DND-41 (cell line): ENCODE measurements at regions not wholly inside any gene's neighbourhood (a gene's known extent, or its start where the extent isn't known, plus 50 kb on each side); places are given as distances from the start of the nearest gene placed in this dataset.

Source experiments
- ATAC-seq: fragments of 200-7000 bp; cut with Tn5 transposase; 3 replicates; pipeline ENCODE4 v1.9.1; 2021; ENCODE audit warnings: low read depth; ENCODE audit not compliant: insufficient read depth
- DNase-seq: peaks from one replicate; pipeline ENCODE4 v3.0.0-alpha.2; 2020
- H2AFZ ChIP-seq: 2 replicates; pipeline ENCODE4 v1.6.0; 2012; ENCODE audit warnings: low read depth, low read length
- H3K27ac ChIP-seq: 2 replicates; pipeline ENCODE4 v1.5.1; 2012; ENCODE audit warnings: low read length, inconsistent platforms
- H3K27me3 ChIP-seq: fragments of 200-600 bp; sonication (generic); 2 replicates; pipeline ENCODE4 v1.6.0; 2012; ENCODE audit warnings: low read length, mild to moderate bottlenecking, inconsistent platforms; ENCODE audit not compliant: insufficient read depth, poor library complexity
- H3K36me3 ChIP-seq: 2 replicates; pipeline ENCODE4 v1.5.1; 2012; ENCODE audit warnings: low read length, inconsistent platforms; ENCODE audit not compliant: insufficient read depth
- H3K4me1 ChIP-seq: 2 replicates; pipeline ENCODE4 v1.5.1; 2012; ENCODE audit warnings: mild to moderate bottlenecking, low read length; ENCODE audit not compliant: insufficient read depth
- H3K4me2 ChIP-seq: 2 replicates; pipeline ENCODE4 v1.6.0; 2012; ENCODE audit warnings: mild to moderate bottlenecking, moderate library complexity, low read length, inconsistent platforms; ENCODE audit not compliant: insufficient read depth
- H3K4me3 ChIP-seq, 2 experiments: fragments of 200-600 bp in 1 of 2; shearing (Covaris generic) in 1 of 2; 2 replicates each; pipeline ENCODE4 v1.5.1; 2012 to 2016; ENCODE audit warnings: inconsistent platforms in 2 of 2, low read length in 2 of 2, mild to moderate bottlenecking in 2 of 2, low read depth in 1 of 2, moderate library complexity in 1 of 2
- H3K79me2 ChIP-seq: 2 replicates; pipeline ENCODE4 v1.6.0; 2012; ENCODE audit warnings: low read length, inconsistent platforms; ENCODE audit not compliant: insufficient read depth
- H3K9ac ChIP-seq: 2 replicates; pipeline ENCODE4 v1.6.0; 2012; ENCODE audit warnings: low read depth, mild to moderate bottlenecking, inconsistent platforms, low read length, moderate library complexity
- H3K9me3 ChIP-seq: 2 replicates; pipeline ENCODE4 v1.5.1; 2012; ENCODE audit warnings: low read length, moderate library complexity, mild to moderate bottlenecking, inconsistent platforms; ENCODE audit not compliant: insufficient read depth, severe bottlenecking
- H4K20me1 ChIP-seq: 2 replicates; pipeline ENCODE4 v1.6.0; 2012; ENCODE audit warnings: low read length; ENCODE audit not compliant: insufficient read depth
- CTCF ChIP-seq: IDR thresholded peaks from 2 replicates; pipeline ENCODE4 v1.5.1; 2012; ENCODE audit warnings: borderline replicate concordance, low read length, moderate library complexity, mild to moderate bottlenecking; ENCODE audit not compliant: poor library complexity, severe bottlenecking; ENCODE audit errors: extremely low read depth
- EZH2 ChIP-seq: IDR thresholded peaks from 3 replicates; pipeline ENCODE4 v1.6.1; 2012; ENCODE audit warnings: borderline replicate concordance, low read depth, mild to moderate bottlenecking, moderate library complexity, low read length, inconsistent platforms; ENCODE audit not compliant: severe bottlenecking

- no peak for TF ChIP-seq EZH2
- TF ChIP-seq CTCF = no peak
- Histone ChIP-seq H3K4me2 (no peak overlapping the region), H3K27me3 (no peaks in the 10 kb centered on the region), H3K4me1 (0 out of 2 replicates have a peak, but pooled peaks cover 3% of the 10 kb centered on the region), H2AFZ (no peak overlapping the region), H3K4me3 (no peak overlapping the region), H3K9me3 (no peaks in the 10 kb centered on the region), H3K36me3 (no peaks in the 10 kb centered on the region), H3K27ac (no peak overlapping the region), H3K9ac (no peak overlapping the region), H3K79me2 (no peaks in the 10 kb centered on the region), H4K20me1 (no peaks in the 10 kb centered on the region)
- DNase-seq (no peak), ATAC-seq (no peak)
Observed at GRCh38 chr5:4048398-4048797, 452.8 kb downstream of the IRX1 start.

GRCh38 chr5:4050203-4050602, 454.6 kb downstream of the IRX1 start:
- TF ChIP-seq CTCF (no peak), EZH2 (no peak)
- H3K27me3 ChIP-seq = no peaks in the 10 kb centered on the region
- no peak overlapping the region for H3K9ac ChIP-seq
- ATAC-seq = no peak; the same call in 2 of the 3 replicates
- no peaks in the 10 kb centered on the region for H3K9me3 ChIP-seq
- H2AFZ ChIP-seq = peak overlapping the region; percentile 8; the same call in 1 of the 2 replicates
- no peaks in the 10 kb centered on the region for H3K79me2 ChIP-seq
- H3K4me3 ChIP-seq = no peak overlapping the region
- no peak for DNase-seq
- H3K4me2 ChIP-seq = no peak overlapping the region
- H3K27ac ChIP-seq = no peak overlapping the region
- H4K20me1 ChIP-seq = no peaks in the 10 kb centered on the region
- no peaks in the 10 kb centered on the region for H3K36me3 ChIP-seq
- H3K4me1 ChIP-seq = no peaks in the 10 kb centered on the region

- Histone ChIP-seq H3K36me3 (no peaks in the 10 kb centered on the region), H3K9ac (no peak overlapping the region), H3K4me1 (no peaks in the 10 kb centered on the region), H3K79me2 (no peaks in the 10 kb centered on the region), H3K27me3 (no peaks in the 10 kb centered on the region), H3K27ac (no peak overlapping the region), H4K20me1 (no peaks in the 10 kb centered on the region), H2AFZ (no peak overlapping the region), H3K4me3 (no peak overlapping the region), H3K9me3 (peaks cover 3% of the 10 kb centered on the region), H3K4me2 (no peak overlapping the region)
- TF ChIP-seq EZH2 = no peak
- TF ChIP-seq CTCF = no peak
- no peak for ATAC-seq
- no peak for DNase-seq
Observed at GRCh38 chr5:4053136-4053535, 457.5 kb downstream of the IRX1 start.

GRCh38 chr5:4054092-4054491, 458.5 kb downstream of the IRX1 start:
- Histone ChIP-seq H3K36me3 (no peaks in the 10 kb centered on the region), H3K27ac (no peak overlapping the region), H3K4me2 (no peak overlapping the region), H4K20me1 (no peaks in the 10 kb centered on the region), H3K4me3 (no peak overlapping the region), H3K9me3 (peaks cover 3% of the 10 kb centered on the region), H2AFZ (peak overlapping the region; percentile 0; the same call in 1 of the 2 replicates), H3K27me3 (no peaks in the 10 kb centered on the region), H3K9ac (no peak overlapping the region), H3K79me2 (no peaks in the 10 kb centered on the region), H3K4me1 (no peaks in the 10 kb centered on the region)
- no peak for DNase-seq
- ATAC-seq = no peak
- no peak for TF ChIP-seq EZH2
- no peak for TF ChIP-seq CTCF
